ENCODE measurements at regions not wholly inside any gene's neighbourhood (a gene's known extent, or its start where the extent isn't known, plus 50 kb on each side); places are given as distances from the start of the nearest gene placed in this dataset.

DNA sequence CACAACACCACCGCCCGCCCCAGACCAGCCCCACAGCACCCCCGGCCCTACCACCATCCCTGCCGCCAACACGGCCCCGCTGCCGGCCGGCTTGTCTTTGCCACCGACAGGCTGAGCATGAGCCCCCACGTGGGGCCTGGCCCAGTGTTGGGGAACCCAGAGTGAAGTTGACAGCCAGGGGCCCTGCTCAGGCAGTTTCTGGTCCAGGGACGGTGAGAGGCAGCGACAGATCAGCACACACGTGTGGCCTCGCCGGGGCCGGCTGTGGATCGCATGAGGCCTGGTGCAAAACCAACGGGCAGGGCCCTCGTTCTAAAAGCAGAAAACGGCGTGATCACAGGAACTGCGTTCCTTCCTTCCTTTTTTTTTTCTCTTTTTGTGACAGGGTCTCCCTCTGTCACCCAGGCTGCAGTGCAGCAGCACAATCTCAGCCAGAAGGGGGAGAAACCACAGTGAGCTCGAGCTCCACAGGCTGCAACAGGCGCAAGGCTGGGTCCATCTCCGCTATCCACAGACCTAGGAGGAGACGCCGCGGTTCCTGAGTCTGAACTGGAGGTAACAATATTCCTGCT lies 50.5 kb upstream of the FBRSL1 start:
- no peak for DNase-seq (ENCODE audit: low read depth)

DNA sequence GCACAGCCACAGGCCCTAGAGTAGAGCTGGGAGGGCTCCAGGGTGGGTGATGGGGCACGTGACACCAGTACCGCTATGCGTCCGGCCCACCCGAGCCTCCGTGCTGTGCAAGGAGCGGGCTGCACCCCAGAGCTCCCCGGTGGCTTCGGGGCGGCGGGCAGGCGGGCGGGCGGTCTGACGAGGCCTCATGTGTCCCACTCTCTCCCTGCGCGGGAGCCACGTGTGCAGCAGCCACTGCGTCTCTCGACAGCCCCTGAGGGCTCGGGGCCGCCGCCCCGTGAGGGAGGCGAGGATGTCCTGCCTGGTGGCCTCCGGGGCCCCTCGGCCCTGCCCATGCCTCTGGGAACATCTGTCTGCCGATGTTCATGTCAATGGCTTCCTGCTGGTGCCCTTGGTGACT lies 51.2 kb upstream of the FBRSL1 start:
- no peak for DNase-seq (ENCODE audit: low read depth)

DNA sequence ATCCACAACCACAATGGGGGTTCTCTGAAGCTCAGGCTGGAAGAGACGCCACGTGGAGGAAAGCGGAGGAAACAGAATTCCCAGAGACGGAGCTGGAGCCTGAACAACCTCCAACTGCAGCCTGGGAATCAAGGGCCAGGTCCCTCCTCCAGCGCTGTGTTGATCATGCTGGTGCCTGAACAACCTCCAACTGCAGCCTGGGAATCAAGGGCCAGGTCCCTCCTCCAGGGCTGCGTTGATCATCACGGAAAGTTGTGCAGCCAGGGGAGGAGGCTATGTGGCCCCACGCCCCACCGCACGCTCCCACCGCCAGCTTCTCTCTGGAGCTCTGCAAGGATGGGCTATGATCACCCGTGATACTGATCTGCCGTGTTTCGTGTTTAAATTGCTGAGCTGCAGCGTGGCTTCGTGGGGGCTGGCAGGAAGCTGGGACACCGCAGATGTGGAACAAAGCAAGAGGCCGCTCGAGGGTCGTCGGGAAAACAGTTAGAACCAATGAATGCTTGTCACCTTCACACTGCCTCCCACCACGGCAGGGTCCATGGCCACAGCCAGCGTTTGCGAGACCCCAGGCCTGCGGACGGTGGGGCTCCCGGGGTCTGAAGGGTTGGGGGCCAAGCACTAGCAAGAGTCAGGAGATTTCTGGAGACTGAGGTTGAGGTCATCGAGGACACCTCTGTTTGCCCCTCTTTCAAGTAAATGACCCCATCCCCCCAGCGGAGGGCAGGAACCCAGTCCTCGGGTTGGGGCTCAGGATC lies 51.8 kb upstream of the FBRSL1 start:
- DNase-seq (ENCODE audit: low read depth) = no peak

DNA sequence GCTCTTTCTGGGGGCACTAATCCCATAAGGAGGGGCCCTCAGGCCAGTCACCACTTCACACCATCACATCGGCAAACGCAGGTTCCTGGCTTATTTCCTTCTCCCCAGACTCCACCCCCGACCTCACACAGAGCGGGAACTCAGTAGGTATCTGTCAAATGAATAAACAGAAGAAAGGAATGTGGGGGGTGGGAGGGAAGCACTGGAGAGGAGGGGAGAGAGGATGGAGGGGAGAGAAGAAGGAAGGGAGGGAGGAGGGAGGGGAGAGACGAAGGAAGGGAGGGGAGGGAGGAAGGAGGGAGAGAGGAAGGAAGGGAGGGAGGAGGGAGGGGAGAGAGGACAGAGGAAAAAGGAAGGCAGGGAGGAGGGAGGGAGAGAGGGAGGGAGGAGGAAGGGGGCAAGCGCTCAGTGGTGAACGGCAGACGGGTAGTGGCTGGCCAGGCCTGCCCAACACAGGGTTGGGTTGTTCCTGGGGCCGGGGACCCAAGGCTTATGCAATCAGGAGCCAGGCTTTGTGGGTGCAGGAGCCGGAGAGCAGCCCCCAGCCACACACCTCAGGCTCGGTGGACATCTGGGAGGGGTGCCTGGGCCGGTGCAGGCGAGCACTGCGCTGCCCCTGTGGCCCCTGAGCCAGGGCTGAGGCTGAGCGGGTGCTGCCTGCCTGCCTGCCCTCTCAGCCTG lies 52.6 kb upstream of the FBRSL1 start:
- DNase-seq (ENCODE audit: low read depth) = no peak

DNA sequence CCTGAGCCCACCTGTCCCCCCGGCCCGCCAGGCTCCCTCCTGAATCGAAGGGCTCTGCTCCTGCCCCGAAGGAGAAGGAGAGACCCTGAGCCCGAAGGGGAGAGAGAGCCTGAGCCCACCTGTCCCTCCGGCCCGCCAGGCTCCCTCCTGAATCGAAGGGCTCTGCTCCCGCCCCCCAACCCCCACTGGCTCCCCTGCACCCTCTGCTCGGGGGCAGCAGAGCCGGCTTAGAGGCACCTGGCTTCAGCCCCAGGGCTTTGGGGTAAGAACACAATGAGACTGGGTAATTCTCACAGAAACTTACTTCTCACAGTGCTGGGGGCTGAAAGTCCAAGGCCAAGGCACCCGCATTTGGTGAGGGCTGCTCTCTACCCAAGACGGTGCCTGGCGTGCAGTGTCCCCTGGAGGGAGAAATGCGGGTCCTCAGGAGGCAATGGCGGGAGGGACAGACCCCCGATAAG lies 53.1 kb upstream of the FBRSL1 start:
- no peak for DNase-seq (ENCODE audit: low read depth)

DNA sequence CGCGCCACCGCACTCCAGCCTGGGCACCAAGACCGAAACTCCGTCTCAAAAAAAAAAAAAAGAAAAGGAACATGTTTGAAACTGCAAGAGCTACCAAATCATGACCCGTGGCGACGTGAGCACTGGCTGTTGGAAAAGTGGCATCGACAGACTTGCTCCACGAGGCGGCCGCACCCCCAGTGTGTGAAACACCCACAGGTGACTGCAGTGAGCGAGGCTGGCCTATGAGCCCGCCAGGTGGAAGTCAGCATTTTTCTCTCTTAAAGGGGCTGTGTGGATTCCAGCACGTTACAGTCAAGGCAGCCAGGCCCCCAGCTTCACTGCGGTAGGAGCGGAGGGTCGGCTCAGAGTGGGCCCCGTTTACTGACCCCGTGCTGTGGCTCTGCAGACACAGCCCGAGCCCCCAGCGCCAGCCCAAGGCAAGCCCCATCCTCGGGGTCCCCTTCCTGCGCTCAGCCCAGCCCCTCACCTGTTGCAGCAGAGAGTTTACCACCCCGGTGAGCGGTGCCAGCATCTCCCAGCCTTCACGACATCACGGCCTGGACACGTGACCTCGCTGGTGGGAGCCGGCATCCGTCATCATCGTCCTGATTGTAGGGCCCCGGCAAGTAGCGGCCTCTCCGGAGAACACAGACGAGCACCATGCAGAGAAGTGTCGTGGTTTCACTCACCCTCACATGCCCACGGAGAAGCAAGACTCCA lies 54.3 kb upstream of the FBRSL1 start:
- DNase-seq (ENCODE audit: low read depth) = no peak

DNA sequence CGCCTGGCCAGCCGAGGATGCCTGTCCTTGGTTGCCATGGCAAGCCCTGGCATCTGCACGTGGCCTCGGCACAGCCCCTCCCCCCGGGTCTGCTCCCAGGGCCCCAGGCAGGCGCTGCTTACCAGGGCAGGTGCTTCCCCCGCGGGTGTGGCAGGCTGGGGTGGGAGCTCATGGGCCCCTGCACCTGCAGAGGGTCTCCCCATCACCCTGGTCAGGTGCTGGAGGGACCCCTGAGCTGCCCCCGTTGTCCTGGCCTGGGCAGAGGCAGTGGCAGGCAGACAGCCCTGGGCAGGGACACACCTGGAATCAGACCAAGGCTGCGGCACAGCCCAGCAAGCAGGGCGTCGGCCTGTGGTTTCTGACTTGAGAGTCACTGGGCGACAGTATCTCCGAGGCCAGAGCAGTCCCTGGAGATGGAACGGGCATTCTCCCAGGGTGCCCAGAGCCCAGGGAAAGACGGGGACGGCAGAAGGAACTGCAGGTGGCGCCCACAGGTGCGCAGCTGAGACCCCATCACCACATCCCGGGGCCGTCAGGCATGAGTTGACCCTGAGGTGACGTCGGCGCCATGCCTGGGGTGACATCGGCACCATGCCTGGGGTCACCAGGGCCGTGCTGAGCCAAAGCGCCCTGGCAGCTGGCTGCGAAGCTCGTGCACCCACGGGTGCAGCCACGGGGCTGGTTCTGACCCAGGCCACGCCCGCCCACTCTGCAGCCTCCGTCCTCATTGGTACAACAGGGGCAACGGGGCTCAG lies 56.1 kb upstream of the FBRSL1 start:
- no peak for DNase-seq (ENCODE audit: low read depth)

DNA sequence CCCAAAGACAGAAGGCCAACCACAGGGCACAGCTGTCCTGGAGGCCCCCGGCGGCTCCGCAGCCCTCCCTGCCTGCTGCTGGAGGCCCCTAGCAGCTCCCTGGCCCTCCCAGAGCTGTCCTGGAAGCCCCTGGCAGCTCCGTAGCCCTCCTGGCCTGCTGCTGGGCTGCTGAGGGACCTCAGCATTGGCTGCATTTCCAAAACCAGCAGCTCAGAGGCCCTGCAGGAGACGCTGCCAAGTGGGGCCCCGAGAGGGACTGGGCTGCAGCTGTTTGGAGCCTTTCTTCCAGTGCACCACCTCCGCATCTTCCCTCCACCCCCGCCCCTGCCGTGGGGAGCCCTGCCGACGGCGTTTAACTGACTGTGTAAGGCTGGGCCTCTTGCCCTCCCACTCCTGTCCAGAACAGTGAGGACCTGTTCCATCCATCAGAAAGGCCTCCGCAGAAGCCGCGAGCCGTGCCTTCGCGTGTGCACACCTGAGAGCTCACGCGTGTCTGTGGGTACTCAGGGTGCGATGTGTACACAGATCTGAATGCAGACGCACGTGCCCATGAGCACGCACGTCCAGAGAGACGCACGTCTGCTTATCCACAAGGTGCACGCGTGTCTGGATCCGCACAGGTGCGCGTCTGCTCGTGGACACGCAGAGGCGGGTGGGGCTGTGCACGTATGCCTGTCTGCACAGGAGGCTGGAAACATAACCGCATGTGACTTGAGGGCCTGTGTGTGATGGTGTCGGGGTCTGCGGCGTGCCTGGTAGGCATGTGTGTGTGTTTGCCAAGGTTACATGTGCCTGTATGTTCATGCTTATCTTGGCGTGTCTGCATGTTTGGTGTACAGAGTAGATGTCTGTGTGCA lies 57.0 kb upstream of the FBRSL1 start:
- DNase-seq (ENCODE audit: low read depth) = no peak

DNA sequence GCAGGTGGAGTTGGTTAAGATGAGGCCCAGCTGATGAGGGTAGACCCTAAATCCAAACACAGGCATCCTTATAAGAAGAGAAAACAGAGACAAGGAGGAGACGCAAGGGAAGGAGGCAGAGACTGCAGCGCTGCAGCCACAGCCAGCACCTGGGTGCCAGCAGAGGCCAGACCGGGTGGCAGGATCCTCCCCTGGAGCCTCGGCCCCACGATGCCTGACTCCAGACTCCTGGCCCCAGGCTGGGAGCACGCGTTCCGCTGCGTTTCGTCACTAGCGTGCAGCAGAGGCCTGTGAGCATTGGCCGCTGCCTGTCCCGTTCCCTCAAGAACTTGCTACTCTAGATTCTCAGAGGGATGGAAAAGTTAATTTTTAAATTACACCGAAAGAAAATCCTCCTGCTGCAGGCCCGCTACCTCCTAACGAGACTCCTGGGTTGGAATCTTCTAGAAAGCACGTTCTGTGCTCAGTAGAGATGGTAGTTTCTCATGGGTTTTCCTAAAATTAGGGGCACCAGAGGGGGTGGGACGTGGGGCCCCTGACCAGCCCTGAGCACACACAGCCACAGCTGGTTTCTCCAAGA lies 57.7 kb upstream of the FBRSL1 start:
- no peak for DNase-seq (ENCODE audit: low read depth)

DNA sequence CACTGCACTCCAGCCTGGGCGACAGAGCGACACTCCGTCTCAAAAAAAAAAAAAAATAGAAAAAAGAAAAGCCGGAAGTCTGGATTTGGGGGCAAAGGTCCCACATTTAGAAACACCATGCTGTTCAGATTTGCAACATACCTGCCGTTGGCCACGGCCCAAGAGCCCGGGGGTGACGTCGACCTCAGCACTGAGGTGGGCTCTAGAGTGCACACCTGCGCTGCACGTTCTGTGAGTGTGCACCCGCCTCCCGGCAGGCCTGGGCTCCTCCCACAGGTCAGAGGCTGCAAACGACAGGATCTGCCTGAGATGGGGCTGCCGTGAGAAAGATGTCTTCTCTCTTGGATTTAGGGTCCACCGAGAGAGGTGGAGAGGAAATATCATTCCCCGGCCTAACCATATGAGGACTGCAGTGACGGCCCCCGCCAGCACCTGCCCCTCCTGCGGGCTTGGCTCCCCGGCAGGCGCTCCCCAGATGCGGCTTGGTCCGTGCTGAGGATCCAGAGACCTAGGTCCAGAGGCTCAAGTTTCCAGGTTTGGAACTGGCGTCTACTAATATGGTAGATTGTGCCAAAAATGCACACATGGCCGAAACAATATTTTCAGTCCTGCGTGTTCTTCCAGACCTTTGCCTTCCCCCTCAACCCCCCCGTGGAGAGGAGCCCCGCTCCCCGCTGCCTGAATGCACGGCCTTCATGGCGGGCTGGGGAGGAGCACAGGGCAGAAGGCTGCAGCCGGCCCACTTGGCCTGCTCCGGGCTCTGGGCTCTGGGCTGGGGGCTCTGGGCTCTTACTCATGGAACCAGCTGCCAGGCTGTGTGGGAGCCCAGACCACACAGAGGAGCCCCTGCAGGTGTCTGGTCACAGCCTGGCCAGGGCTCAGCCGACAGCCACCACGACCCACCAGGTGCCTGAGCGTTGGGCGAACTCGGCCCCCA lies 58.8 kb upstream of the FBRSL1 start:
- no peak for DNase-seq (ENCODE audit: low read depth)

DNA sequence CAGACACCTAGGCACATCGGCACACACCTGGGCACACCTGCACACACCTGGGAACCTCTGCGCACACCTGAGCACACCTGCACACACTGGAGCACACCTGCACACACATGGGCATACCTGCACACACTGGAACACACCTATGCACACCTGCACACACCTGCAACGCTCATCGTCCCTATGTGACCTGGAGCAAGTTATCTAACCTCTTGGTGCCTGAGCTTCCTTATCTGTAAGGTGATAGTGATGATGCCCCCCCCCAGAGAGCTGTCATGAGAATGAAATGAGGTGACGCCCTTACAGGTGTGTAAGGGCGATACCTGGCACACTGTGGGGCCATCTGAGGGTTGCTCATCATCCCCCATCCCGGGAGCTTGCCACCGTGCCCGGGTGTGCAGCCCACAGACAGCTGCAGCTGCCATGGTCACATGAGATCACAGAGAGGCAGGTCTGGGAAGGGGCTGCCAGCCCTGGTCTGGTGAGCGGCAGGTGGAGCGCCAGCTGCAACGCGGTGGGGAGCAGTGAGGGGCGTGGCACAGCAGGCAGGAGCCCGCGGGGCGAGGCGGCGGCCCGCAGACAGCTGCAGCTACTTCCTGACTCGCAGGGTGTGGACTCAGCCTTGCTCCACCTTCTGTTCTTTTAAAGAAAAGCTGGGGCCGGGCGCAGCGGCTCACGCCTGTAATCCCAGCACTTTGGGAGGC lies 59.9 kb upstream of the FBRSL1 start:
- DNase-seq (ENCODE audit: low read depth) = no peak

DNA sequence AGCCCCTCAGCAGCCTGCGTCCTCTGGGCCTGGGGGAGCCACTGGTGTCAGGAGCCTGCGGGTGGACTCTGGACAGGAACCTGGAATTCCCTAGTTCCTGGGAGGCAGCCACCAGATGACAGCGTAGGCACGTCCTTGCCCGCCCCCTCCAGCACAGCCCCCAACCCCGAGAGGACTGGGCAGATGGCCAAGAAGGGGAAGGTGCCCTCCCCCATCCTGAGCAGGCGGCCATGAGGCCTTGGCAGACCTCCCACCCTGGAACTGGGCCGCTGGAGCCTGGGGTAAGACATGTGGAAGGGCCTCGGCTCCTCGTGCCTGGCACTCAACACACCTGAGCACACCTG lies 60.4 kb upstream of the FBRSL1 start:
- DNase-seq (ENCODE audit: low read depth) = no peak

DNA sequence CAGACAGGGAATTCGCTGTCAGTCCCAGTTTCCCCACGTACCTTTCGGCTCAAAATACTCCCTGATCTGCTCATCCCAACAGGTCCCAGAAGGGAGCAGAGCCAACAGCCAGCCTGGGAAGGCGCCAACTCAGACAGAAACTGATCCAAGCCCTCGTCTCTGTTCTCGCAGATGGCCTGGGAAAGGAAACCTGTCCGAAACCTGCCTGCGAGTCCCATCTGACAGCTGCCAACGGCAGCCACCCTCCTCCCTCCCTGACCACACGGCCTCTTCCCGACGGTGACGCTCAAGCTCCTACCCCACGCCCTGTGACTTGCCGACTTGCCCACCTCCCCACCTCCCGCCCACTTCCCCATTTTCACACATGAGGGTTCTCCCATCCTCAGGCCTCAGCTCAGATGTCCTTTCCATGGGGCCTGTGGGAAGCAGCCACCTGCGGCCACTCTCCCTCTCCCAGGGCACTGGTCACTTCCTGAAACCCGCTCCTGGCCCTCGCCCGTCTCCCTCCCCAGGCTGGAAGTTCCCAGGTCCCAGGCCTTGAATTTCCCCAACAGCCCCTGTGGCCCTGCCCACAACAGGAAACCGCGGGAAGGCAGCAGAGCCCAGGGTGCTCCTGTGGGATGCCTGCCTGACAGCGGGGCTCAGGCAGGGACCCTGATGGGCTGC lies 60.9 kb upstream of the FBRSL1 start:
- DNase-seq (ENCODE audit: low read depth) = no peak

DNA sequence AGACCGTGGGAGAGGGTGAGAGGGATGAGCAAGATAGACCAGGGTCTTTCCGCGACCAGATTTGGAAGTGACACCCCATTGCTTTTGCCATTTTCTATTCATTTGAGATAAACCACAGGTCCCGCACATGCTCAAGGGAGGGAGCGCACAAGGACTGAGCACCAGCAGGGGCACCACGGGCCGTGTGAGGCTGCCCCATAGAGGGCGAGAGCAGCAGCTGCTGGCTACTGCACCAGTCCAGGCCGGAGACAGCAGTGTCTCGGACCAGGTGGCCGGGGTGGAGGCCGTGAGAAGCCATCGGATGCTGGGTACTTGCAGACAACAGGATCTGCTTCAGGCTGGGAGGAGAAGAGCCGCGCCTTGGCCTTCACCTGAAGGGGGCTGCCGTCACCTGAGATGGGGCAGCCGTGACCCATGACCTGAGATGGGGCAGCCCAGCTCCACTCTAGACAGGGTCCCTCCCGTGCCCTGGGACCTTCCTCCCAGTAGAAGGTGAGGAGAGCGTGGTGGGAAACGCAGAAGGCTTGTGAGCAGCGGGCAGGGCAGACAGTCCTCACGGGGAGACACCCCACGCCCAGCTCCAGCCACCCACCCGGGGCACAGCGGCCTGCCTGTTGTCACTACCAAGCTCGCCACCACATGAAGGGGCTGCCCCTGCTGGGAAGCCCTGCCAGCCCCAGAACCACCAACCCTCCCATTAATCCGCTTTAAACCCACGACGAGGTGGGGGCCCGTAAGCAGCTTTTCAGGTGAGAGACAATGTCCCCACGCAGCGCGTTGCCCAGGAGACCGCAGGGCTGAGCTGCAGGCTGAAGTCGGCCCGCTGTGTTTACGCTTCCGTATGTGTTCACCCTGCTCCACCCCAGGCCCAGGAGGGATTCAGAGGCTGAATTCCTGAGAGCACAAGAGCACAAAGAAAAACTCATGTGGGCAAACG lies 61.7 kb upstream of the FBRSL1 start:
- no peak for DNase-seq (ENCODE audit: low read depth)

DNA sequence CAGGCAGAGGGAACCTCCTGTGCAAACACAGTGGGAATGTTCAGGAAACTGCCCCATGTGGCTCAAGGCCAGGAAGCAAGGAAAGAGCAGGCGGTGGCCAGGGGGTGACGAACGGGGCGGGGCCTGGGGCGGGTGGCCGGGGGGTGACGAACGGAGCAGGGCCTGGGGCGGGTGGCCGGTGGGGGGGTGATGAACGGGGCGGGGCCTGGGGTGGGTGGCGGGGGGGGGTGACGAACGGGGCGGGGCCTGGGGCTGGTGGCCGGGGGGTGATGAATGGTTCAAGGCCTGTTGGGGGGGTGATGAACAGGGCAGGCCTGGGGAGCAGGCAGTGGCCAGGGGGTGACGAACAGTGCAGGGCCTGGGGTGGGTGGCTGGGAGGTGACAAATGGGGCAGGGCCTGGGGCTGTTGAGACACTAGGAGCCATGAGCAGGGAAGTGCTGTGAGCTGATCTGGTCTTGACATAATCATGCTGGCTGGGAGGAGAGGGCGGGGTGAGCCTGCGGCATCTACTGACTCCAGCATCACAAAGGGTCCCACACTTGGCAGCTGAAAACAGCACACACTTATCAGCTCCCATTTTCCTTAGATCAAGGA lies 62.7 kb upstream of the FBRSL1 start:
- DNase-seq (ENCODE audit: low read depth) = no peak

DNA sequence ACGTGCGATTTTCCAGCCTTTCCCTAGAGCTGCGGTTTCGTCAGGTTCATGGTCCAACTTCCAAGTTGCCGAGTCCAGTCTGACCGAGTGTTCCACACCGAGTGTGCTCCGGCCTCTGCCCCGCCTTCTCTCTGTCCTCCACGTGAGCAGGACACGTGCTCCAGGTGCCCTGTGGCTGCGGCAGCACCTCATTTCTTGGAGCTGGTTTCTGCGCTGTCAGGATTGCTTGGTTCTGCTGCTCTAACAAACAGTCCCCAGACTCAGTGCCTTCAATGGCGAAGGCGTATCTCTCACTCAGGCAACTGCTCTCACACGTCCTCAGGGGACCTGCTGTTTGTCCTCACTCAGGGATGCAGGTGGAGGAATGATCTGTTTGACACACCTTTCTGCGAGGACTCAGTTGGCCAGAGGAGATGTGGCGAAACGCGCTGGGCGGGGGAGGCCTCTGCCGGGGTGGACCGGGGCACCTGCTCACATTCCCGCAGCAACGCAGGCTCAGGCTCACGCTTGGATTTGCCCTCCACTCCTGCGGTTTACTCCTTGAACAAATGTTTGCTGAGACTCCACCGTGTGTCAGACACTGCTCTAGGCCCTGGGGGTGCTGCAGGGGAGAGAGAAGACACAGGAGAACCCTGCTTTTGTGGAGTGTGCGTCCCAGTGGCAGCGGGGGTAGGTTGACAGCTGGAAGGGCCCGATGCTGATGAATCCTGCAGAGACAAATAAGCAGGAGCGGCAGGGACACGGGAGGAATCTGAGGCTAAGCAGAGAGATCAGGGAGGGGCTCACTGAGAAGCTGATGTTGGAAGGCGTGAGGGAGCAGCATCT lies 63.4 kb upstream of the FBRSL1 start:
- DNase-seq (ENCODE audit: low read depth) = no peak
